22Rv1 (cell line): ENCODE measurements at regions not wholly inside any gene's neighbourhood (a gene's known extent, or its start where the extent isn't known, plus 50 kb on each side); places are given as distances from the start of the nearest gene placed in this dataset.

ENCODE experiments used
- ZFX ChIP-seq: fragments of 450-650 bp; IDR thresholded peaks from 2 replicates; pipeline ENCODE4 v1.6.1; 2017; ENCODE audit warnings: antibody characterized with exemption, borderline replicate concordance
- TF ChIP-seq, protein P1 (sequence below): fragments of 450-650 bp; IDR thresholded peaks from 2 replicates; pipeline ENCODE4 v1.5.1; 2017; ENCODE audit warnings: mild to moderate bottlenecking

DNA sequence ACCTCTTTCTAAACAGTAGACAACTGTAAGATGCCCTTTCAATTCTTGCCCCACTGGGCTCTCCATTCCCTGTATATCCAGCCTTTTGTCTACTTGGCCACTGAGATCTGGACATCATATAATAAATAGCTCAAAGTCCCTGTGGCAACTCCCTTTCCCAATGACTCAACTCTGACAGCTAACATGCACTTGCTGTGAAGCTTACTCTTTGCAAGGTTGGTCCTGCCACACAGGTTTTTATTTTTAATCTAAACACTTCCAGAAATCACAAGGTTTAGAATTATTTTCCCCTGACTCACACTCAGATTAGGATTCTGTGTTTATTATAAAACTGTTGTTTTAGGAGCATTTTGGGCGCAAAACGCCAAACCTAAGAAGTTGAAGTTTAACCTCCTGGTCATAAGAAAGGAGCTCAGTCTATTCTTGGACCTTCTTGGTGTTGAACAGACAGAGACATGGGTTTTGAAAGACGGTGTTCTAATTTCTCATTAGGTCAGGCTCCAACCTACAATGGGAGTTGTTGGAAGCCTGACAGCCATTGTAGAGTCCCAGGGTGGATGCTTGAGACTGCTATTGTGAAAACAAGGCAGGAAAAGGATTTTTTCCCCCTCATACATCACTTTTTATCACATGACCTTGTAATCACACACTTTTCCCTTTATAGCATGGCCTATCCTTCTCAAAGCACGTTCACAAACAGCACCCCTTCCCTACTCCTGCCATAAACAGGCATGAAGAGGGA is 124.7 kb upstream of the SERPINE2 start:
- TF ChIP-seq, protein P1, sequence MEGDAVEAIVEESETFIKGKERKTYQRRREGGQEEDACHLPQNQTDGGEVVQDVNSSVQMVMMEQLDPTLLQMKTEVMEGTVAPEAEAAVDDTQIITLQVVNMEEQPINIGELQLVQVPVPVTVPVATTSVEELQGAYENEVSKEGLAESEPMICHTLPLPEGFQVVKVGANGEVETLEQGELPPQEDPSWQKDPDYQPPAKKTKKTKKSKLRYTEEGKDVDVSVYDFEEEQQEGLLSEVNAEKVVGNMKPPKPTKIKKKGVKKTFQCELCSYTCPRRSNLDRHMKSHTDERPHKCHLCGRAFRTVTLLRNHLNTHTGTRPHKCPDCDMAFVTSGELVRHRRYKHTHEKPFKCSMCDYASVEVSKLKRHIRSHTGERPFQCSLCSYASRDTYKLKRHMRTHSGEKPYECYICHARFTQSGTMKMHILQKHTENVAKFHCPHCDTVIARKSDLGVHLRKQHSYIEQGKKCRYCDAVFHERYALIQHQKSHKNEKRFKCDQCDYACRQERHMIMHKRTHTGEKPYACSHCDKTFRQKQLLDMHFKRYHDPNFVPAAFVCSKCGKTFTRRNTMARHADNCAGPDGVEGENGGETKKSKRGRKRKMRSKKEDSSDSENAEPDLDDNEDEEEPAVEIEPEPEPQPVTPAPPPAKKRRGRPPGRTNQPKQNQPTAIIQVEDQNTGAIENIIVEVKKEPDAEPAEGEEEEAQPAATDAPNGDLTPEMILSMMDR = no peak
- no peak for TF ChIP-seq ZFX
